Hematopoietic multipotent progenitor cell treated with erythropoietin and hydrocortisone succinate and interleukin-3 and kit ligand, for 6 days (in vitro differentiated cells): ENCODE measurements at regions not wholly inside any gene's neighbourhood (a gene's known extent, or its start where the extent isn't known, plus 50 kb on each side); places are given as distances from the start of the nearest gene placed in this dataset.

Experiments
- DNase-seq: peaks from one replicate; pipeline ENCODE4 v3.0.0-alpha.2; 2015

GRCh38 chrX:40484408-40485091 lies 96.2 kb upstream of the ATP6AP2 start:
- no peak for DNase-seq

DNA sequence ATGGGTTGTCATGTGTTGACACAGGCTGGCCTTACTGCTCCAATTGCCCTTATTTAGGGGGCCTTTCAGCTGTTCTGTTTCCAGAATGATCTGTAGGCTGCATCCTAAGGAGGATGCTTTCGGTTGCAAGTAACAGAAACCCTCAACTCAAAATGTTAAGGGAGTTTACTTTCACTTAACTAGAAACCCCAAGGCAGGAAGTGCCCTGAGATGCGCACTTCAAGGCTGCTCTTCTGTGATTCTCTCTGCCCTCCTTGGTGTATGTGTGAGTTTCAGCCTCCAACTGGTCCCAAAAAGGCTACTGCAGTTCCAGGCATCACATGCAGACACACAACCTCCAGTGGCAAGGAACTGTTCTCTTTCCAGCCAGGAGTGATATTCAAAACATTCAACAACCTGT lies 97.3 kb upstream of the ATP6AP2 start:
- DNase-seq, result no peak

- no peak for DNase-seq
Observed at GRCh38 chrX:40479777-40480318, 100.9 kb upstream of the ATP6AP2 start.

- DNase-seq, result no peak
Observed at GRCh38 chrX:40478474-40479065, 102.2 kb upstream of the ATP6AP2 start.

GRCh38 chrX:40476958-40477357 lies 103.8 kb upstream of the ATP6AP2 start:
- peak; percentile 12 for DNase-seq

DNA sequence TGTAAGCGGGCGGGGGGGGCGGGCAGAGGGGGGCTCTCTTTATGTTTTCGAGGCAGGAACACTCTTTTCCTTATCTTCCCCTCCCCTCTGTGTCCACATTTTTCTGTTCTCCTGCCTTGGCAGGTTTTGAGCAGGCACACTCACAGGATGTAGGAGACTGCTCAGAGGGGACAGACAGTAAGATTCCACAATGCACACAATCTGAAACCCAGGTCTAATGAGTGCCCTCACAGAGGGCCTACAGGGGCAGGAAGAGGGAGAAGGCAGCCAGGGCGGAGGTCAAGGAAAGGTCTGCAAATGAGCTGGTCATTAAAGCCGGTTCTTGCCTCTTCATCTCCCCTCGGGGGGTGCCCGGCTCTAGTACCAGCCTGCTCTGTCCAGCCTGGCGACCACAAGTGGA lies 106.1 kb upstream of the ATP6AP2 start:
- DNase-seq, result no peak

DNA sequence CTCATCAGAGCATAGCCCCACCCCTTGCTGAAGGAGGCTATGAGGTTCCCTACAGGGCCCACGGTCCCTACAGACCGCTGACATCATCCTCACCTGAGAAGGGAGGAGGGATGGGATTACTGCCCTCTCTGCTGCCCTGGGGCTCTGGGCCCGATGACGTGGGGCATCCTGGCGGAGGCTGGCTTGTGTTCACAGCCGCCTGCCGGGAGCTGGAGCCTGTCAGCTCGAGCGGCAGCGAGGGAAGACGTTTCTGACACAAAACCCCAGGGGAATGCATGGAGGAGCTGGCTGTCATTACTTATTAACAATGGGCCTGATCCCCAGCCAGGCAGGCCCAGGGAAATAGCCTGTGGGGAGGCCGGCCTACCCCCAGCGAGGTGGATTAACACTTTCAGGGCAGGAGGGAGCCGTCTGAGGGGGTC lies 106.6 kb upstream of the ATP6AP2 start:
- DNase-seq, result no peak

DNA sequence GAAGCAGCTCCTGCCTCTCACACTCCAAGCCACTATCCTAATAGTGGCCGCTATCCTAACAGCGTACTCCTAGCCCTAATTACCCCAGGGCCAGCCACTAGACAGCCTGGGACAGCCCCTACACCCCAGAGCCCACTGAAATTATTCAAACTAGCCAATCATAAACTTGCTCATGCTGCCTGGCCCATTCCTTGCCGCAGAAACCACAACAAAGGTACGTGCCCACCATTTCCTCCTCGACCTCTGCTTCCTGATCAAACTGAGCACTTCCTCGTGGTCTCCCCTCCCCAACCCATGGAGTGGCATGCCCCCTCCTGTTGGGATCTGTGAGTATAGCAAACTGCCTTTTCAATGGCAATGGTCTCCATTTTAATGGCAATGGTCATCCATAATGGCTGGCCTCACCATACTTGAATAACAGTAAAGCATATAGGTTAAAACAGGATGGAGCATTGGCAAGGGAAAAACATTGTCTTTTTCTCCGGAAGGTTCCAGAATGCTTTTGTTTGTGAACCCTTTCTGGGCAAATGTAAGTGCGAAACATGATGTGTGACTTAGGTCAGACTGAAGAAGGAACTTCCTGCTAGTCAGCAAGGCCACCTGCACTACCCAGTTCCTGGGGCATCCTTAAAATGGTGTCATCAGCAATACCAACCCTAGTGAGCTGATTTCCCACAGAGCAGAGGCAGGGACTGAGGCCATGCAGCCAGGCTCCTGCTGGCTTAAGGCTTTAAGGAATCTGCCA lies 107.1 kb upstream of the ATP6AP2 start:
- no peak for DNase-seq

- peak; percentile 24 for DNase-seq
Observed at GRCh38 chrX:40471965-40472648, 108.7 kb upstream of the ATP6AP2 start.

- DNase-seq, result no peak
Observed at GRCh38 chrX:40470830-40471429, 109.8 kb upstream of the ATP6AP2 start.

DNA sequence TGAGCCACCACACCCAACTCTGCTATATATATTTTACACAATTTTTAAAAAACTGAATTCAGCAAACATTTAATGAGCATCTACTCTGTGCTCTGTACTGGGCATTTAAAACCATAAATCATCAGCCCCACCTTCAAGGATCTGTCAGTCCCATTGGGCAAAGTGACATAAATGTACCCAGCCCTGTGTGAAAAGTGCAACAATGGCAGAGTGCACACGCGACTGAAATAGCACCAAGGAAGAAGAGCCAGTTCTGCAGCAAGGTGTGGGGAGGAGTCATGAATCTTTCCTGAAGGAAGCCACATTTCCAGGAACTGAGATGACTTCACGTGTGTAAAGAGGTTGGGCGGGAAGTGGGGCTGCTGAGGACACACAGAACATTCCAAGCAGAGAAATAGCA lies 111.5 kb upstream of the ATP6AP2 start:
- no peak for DNase-seq

GRCh38 chrX:40468033-40468846 lies 112.5 kb upstream of the ATP6AP2 start:
- peak; percentile 67 for DNase-seq

- no peak for DNase-seq
Observed at GRCh38 chrX:40467454-40467853, 113.3 kb upstream of the ATP6AP2 start.

- no peak for DNase-seq
Observed at GRCh38 chrX:40465735-40466551, 114.8 kb upstream of the ATP6AP2 start.

- no peak for DNase-seq
Observed at GRCh38 chrX:40462795-40463194, 118.0 kb upstream of the ATP6AP2 start.

DNA sequence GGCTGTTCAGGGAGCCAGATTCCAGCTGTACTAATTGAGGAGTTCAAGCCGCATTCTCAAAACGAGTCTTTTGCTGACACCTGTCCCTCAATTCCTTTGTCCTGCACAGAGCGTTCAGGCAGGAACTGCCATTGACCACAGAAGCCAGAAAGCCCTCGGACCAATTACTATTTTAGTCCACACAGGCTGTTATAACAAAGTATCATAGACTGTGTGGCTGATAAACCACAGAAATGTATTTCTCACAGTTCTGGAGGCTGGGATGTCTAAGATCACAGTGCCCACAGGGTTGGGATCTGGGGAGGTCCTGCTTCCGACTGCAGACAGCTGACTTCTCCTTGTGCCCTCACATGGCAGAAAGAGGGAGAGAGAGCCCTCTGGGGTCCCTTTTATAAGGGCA lies 119.8 kb upstream of the ATP6AP2 start:
- DNase-seq, result no peak

GRCh38 chrX:40459571-40460158 lies 121.1 kb upstream of the ATP6AP2 start:
- no peak for DNase-seq

DNA sequence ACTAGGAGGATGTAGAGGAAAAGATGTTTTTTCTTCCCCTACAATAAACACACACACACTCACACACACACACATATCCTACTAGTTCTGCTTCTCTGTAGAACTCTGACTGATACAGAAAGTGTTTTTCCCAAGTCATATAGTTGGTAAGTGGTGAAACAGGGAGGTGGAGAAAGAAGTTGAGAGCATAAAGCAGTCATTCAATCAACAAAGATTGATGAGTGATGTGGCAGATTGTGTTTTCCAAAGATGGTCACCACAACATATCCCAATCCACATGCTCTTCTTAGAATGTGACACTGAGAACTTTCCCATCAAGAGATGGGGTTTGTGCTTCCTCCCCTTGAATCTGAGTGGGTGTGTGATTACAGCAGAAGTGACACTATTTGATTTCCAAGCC lies 123.4 kb upstream of the ATP6AP2 start:
- no peak for DNase-seq

DNA sequence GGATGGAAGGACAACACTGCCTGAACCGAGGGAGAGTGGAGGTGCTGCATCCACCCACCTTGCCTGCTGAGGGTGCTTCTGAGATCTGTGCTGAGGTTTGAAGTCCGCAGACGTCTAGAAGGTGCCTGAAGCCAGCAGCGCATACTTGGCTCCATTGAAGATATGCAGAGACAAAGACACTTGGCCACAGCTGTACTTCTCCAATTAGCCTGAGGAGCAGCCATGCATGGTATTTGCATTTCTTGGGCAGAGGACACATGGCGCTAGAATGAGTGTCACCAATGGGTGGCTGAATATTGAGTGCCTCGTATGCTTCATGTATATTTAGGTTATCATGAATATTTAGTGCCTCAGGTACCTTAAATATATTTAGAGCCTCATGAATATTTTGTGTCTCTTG lies 128.7 kb upstream of the ATP6AP2 start:
- no peak for DNase-seq

- DNase-seq, result no peak
Observed at GRCh38 chrX:40449956-40450706, 130.6 kb upstream of the ATP6AP2 start.
